SK-N-SH treated with all-trans-retinoic acid at 6 μM for 48 hours (cell line): ENCODE measurements at regions not wholly inside any gene's neighbourhood (a gene's known extent, or its start where the extent isn't known, plus 50 kb on each side); places are given as distances from the start of the nearest gene placed in this dataset.

Source experiments
- ATAC-seq: fragments of 200-7000 bp; cut with Tn5 transposase; 3 replicates; pipeline ENCODE4 v1.9.1; 2020; ENCODE audit warnings: mild to moderate bottlenecking, moderate library complexity
- ARNTL ChIP-seq: fragments of 450-650 bp; formaldehyde crosslinking; IDR thresholded peaks from 2 replicates; pipeline ENCODE4 v1.5.0; 2020; ENCODE audit warnings: low read depth, mild to moderate bottlenecking, moderate library complexity, borderline replicate concordance
- BACH2 ChIP-seq: fragments of 250-450 bp; sonication (Bioruptor Pico); IDR thresholded peaks from 2 replicates; pipeline ENCODE4 v1.9.0; 2021; ENCODE audit warnings: mild to moderate bottlenecking, borderline replicate concordance
- CREB5 ChIP-seq: fragments of 250-450 bp; sonication (Bioruptor Pico); IDR thresholded peaks from 2 replicates; pipeline ENCODE4 v1.5.1; 2020; ENCODE audit warnings: low read depth, mild to moderate bottlenecking, moderate library complexity
- CSDC2 ChIP-seq: fragments of 250-450 bp; sonication (Bioruptor Pico); IDR thresholded peaks from 2 replicates; pipeline ENCODE4 v1.5.0; 2020; ENCODE audit warnings: mild to moderate bottlenecking, moderate library complexity
- ESRRG ChIP-seq: fragments of 250-450 bp; sonication (Bioruptor Pico); IDR thresholded peaks from 2 replicates; pipeline ENCODE4 v1.6.1; 2021; ENCODE audit warnings: mild to moderate bottlenecking
- GLIS3 ChIP-seq: fragments of 250-450 bp; sonication (Bioruptor Pico); IDR thresholded peaks from 2 replicates; pipeline ENCODE4 v1.5.0; 2020; ENCODE audit warnings: mild to moderate bottlenecking, moderate library complexity
- ISL1 ChIP-seq: fragments of 250-450 bp; sonication (Bioruptor Pico); IDR thresholded peaks from 2 replicates; pipeline ENCODE4 v2.1.2; 2022; ENCODE audit warnings: mild to moderate bottlenecking, moderate library complexity
- OSR1 ChIP-seq: fragments of 250-450 bp; sonication (Bioruptor Pico); IDR thresholded peaks from 2 replicates; pipeline ENCODE4 v1.8.0; 2022; ENCODE audit warnings: moderate library complexity, mild to moderate bottlenecking, inconsistent platforms
- PATZ1 ChIP-seq: fragments of 250-450 bp; sonication (Bioruptor Pico); IDR thresholded peaks from 2 replicates; pipeline ENCODE4 v1.8.0; 2020; ENCODE audit warnings: mild to moderate bottlenecking, moderate library complexity, borderline replicate concordance
- POU6F1 ChIP-seq: fragments of 250-450 bp; sonication (Bioruptor Pico); IDR thresholded peaks from 2 replicates; pipeline ENCODE4 v1.8.0; 2021; ENCODE audit warnings: low read depth, mild to moderate bottlenecking, moderate library complexity, borderline replicate concordance
- PPARA ChIP-seq: fragments of 250-450 bp; sonication (Bioruptor Pico); IDR thresholded peaks from 2 replicates; pipeline ENCODE4 v1.5.0; 2020; ENCODE audit warnings: mild to moderate bottlenecking, borderline replicate concordance
- RARB ChIP-seq: fragments of 250-450 bp; sonication (Bioruptor Pico); IDR thresholded peaks from 2 replicates; pipeline ENCODE4 v1.8.0; 2021; ENCODE audit warnings: mild to moderate bottlenecking, moderate library complexity
- TCF4 ChIP-seq: fragments of 250-450 bp; sonication (Bioruptor Pico); IDR thresholded peaks from 2 replicates; pipeline ENCODE4 v1.8.0; 2021; ENCODE audit warnings: mild to moderate bottlenecking, moderate library complexity, borderline replicate concordance
- TOX ChIP-seq: fragments of 250-450 bp; sonication (Bioruptor Pico); IDR thresholded peaks from 2 replicates; pipeline ENCODE4 v1.8.0; 2021; ENCODE audit warnings: mild to moderate bottlenecking, moderate library complexity, borderline replicate concordance
- ZC3H10 ChIP-seq: fragments of 250-450 bp; sonication (Bioruptor Pico); IDR thresholded peaks from 2 replicates; pipeline ENCODE4 v1.5.1; 2021; ENCODE audit warnings: mild to moderate bottlenecking, moderate library complexity
- ZFP3 ChIP-seq: fragments of 250-450 bp; sonication (Bioruptor Pico); IDR thresholded peaks from 2 replicates; pipeline ENCODE4 v1.5.0; 2020; ENCODE audit warnings: mild to moderate bottlenecking, moderate library complexity
- ZFP30 ChIP-seq: fragments of 450-650 bp; formaldehyde crosslinking; IDR thresholded peaks from 2 replicates; pipeline ENCODE4 v1.5.0; 2022; ENCODE audit warnings: mild to moderate bottlenecking, moderate library complexity
- ZNF565 ChIP-seq: fragments of 450-650 bp; formaldehyde crosslinking; conservative IDR thresholded peaks from 2 replicates; pipeline ENCODE4 v1.5.0; 2020; ENCODE audit warnings: low read depth, mild to moderate bottlenecking, moderate library complexity
- ZNF70 ChIP-seq: fragments of 450-650 bp; formaldehyde crosslinking; IDR thresholded peaks from 2 replicates; pipeline ENCODE4 v1.5.0; 2020; ENCODE audit warnings: mild to moderate bottlenecking, moderate library complexity
- ZNF8 ChIP-seq: fragments of 450-650 bp; formaldehyde crosslinking; IDR thresholded peaks from 2 replicates; pipeline ENCODE4 v1.5.0; 2020; ENCODE audit warnings: mild to moderate bottlenecking, moderate library complexity
- TF ChIP-seq, protein P1 (sequence below): fragments of 250-450 bp; sonication (Bioruptor Pico); IDR thresholded peaks from 2 replicates; pipeline ENCODE4 v1.5.0; 2020; ENCODE audit warnings: mild to moderate bottlenecking, moderate library complexity
- TF ChIP-seq, protein P2 (sequence below): fragments of 250-450 bp; sonication (Bioruptor Pico); IDR thresholded peaks from 2 replicates; pipeline ENCODE4 v1.5.1; 2021; ENCODE audit warnings: mild to moderate bottlenecking, moderate library complexity

DNA sequence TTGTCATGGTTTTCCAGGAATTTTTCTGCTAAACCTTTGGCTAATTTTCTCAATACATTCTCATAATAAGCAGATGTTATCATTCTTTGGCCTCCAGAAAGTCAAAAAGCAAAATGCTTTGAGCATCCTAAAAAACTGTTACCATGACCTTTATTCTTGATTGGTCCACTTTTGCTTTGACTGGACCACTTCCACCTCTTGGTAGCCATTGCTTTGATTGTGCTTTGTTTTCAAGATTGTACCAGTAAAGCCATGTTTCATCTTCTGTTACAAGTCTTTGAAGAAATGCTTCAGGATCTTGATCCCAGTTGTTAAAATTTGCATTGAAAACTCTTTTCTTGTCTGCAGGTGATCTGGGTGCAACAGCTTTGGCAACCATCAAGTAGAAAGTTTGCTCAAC lies 180.1 kb downstream of the DUSP6 start (continued):
- TF ChIP-seq ISL1 (CRISPR knock-in tag) (no peak), ZFP3 (CRISPR knock-in tag) (no peak)
- TF ChIP-seq, all 23 proteins: peak for 0

DNA sequence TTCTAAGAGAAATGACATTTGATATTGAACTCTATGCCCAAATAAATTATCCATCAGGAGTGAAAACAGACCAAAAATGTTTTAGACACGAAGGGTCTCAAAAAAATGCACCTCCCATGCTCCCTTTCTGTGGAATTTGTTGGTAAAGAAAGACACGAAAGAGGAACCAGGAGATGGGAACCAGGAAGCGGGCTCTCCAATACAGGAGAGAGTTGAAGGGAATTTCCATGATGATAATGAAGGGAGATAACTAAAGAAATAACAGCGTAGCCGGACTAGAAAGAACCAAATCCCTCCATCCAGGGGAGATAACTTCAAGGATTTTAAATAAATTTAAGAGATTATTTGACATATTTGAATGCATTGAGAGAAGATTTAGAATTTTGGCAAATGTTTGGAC lies 183.0 kb downstream of the DUSP6 start:
- no peak for ATAC-seq
- TF ChIP-seq POU6F1 (CRISPR knock-in tag): no peak
- no peak for TF ChIP-seq ZNF8 (CRISPR knock-in tag)
- TF ChIP-seq ZFP3 (CRISPR knock-in tag): no peak
- no peak for TF ChIP-seq GLIS3 (CRISPR knock-in tag)
- TF ChIP-seq ZFP30 (CRISPR knock-in tag): no peak
- no peak for TF ChIP-seq CREB5 (CRISPR knock-in tag)
- no peak for TF ChIP-seq ZNF70 (CRISPR knock-in tag)
- no peak for TF ChIP-seq ZC3H10 (CRISPR knock-in tag)
- no peak for TF ChIP-seq TCF4 (CRISPR knock-in tag)
- TF ChIP-seq PPARA (CRISPR knock-in tag): no peak
- TF ChIP-seq, protein P1, sequence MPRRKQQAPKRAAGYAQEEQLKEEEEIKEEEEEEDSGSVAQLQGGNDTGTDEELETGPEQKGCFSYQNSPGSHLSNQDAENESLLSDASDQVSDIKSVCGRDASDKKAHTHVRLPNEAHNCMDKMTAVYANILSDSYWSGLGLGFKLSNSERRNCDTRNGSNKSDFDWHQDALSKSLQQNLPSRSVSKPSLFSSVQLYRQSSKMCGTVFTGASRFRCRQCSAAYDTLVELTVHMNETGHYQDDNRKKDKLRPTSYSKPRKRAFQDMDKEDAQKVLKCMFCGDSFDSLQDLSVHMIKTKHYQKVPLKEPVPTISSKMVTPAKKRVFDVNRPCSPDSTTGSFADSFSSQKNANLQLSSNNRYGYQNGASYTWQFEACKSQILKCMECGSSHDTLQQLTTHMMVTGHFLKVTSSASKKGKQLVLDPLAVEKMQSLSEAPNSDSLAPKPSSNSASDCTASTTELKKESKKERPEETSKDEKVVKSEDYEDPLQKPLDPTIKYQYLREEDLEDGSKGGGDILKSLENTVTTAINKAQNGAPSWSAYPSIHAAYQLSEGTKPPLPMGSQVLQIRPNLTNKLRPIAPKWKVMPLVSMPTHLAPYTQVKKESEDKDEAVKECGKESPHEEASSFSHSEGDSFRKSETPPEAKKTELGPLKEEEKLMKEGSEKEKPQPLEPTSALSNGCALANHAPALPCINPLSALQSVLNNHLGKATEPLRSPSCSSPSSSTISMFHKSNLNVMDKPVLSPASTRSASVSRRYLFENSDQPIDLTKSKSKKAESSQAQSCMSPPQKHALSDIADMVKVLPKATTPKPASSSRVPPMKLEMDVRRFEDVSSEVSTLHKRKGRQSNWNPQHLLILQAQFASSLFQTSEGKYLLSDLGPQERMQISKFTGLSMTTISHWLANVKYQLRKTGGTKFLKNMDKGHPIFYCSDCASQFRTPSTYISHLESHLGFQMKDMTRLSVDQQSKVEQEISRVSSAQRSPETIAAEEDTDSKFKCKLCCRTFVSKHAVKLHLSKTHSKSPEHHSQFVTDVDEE (CRISPR knock-in tag): no peak
- TF ChIP-seq ZNF565 (CRISPR knock-in tag): no peak
- TF ChIP-seq OSR1 (CRISPR knock-in tag): no peak
- TF ChIP-seq BACH2: no peak
- TF ChIP-seq ESRRG (CRISPR knock-in tag): no peak
- TF ChIP-seq, all 23 proteins: peak for 0

GRCh38 chr12:89167986-89168385 lies 184.3 kb downstream of the DUSP6 start:
- TF ChIP-seq, protein P2, sequence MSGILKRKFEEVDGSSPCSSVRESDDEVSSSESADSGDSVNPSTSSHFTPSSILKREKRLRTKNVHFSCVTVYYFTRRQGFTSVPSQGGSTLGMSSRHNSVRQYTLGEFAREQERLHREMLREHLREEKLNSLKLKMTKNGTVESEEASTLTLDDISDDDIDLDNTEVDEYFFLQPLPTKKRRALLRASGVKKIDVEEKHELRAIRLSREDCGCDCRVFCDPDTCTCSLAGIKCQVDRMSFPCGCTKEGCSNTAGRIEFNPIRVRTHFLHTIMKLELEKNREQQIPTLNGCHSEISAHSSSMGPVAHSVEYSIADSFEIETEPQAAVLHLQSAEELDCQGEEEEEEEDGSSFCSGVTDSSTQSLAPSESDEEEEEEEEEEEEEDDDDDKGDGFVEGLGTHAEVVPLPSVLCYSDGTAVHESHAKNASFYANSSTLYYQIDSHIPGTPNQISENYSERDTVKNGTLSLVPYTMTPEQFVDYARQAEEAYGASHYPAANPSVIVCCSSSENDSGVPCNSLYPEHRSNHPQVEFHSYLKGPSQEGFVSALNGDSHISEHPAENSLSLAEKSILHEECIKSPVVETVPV (CRISPR knock-in tag): no peak
- TF ChIP-seq PATZ1 (CRISPR knock-in tag) (no peak), RARB (no peak), ZNF70 (CRISPR knock-in tag) (no peak), ZFP3 (CRISPR knock-in tag) (no peak), GLIS3 (CRISPR knock-in tag) (no peak), TOX (no peak), PPARA (CRISPR knock-in tag) (no peak), ZNF565 (CRISPR knock-in tag) (no peak)
- no peak for ATAC-seq

DNA sequence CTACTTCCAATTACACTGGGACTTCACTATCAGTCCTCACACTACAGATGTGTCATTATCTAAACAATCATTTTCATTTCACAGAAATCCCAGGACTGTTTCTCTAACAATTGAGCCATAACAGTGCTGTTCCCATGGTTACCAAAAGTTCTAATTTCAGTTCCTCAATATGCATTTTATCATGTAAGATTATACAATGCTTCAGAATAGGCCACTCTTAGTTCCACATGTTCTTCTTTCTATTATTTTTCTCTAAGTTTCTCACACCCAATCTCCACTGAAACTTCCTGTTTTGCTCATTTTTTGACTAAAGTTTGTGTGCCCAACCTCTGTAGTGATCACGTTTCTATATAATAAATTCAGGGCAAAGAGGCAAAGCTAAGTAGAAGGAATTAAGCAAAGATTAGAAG lies 185.8 kb downstream of the DUSP6 start:
- no peak for ATAC-seq
- TF ChIP-seq ARNTL (CRISPR knock-in tag) (no peak), CREB5 (CRISPR knock-in tag) (no peak), ESRRG (CRISPR knock-in tag) (no peak), ZNF565 (CRISPR knock-in tag) (no peak), TCF4 (CRISPR knock-in tag) (no peak), CSDC2 (CRISPR knock-in tag) (no peak), ZFP30 (CRISPR knock-in tag) (no peak), ZNF8 (CRISPR knock-in tag) (no peak), ZFP3 (CRISPR knock-in tag) (no peak), PPARA (CRISPR knock-in tag) (no peak), POU6F1 (CRISPR knock-in tag) (no peak), OSR1 (CRISPR knock-in tag) (no peak)
- TF ChIP-seq, protein P2 (CRISPR knock-in tag): no peak
